Kidney (tissue), 13 donors: ENCODE measurements at regions not wholly inside any gene's neighbourhood (a gene's known extent, or its start where the extent isn't known, plus 50 kb on each side); places are given as distances from the start of the nearest gene placed in this dataset.
"Not testable (repeated sequence)": the region's sequence is repeated elsewhere in the genome, so short reads cannot be mapped to it uniquely, and the experiment has no call there.

ENCODE experiments used
- DNase-seq, 5 donors: peaks; one replicate each; pipeline ENCODE4 v3.0.0-alpha.2; 2013 to 2020
- FAIRE-seq: peaks from 2 replicates; lab custom pipeline; 2012; peaks lifted over from hg19 to GRCh38; lab: Jason Lieb, UNC
- H3K27ac ChIP-seq, 2 donors: one replicate each; pipeline ENCODE4 v1.7.0; 2013; ENCODE audit warnings: low read depth in 2 of 2, low read length in 2 of 2, inconsistent platforms in 1 of 2
- H3K27me3 ChIP-seq: one replicate; pipeline ENCODE4 v1.7.1; 2013; ENCODE audit warnings: low read length, inconsistent platforms; ENCODE audit not compliant: control insufficient read depth, insufficient read depth
- H3K36me3 ChIP-seq, 3 donors: one replicate each; pipeline versions ENCODE4 v1.7.0 to v1.7.1; 2013; ENCODE audit warnings: low read length in 3 of 3, control low read depth in 1 of 3, inconsistent platforms in 1 of 3; ENCODE audit not compliant: insufficient read depth in 3 of 3, control insufficient read depth in 2 of 3
- H3K4me1 ChIP-seq, 3 donors: one replicate each; pipeline versions ENCODE4 v1.7.0 to v1.7.1; 2013; ENCODE audit warnings: low read length in 3 of 3, inconsistent platforms in 1 of 3, low read depth in 1 of 3; ENCODE audit not compliant: control insufficient read depth in 2 of 3, insufficient read depth in 2 of 3
- H3K4me3 ChIP-seq, 3 donors: one replicate each; pipeline versions ENCODE4 v1.7.0 to v1.8.1; 2013; ENCODE audit warnings: low read length in 3 of 3, control low read depth in 1 of 3, inconsistent platforms in 1 of 3
- H3K9ac ChIP-seq, 3 donors: one replicate each; pipeline versions ENCODE4 v1.7.0 to v1.7.1; 2013; ENCODE audit warnings: low read length in 3 of 3, control low read depth in 1 of 3, inconsistent platforms in 1 of 3
- H3K9me3 ChIP-seq, 3 donors: one replicate each; pipeline versions ENCODE4 v1.7.0 to v1.7.1; 2013; ENCODE audit warnings: low read length in 3 of 3, control low read depth in 1 of 3, inconsistent platforms in 1 of 3; ENCODE audit not compliant: control insufficient read depth in 2 of 3, insufficient read depth in 1 of 3
- CTCF ChIP-seq: IDR thresholded peaks from 3 replicates; pipeline ENCODE4 v1.5.1; 2012; ENCODE audit warnings: mild to moderate bottlenecking, moderate library complexity, borderline replicate concordance; ENCODE audit not compliant: insufficient read depth; ENCODE audit errors: extremely low read depth
- intact Hi-C: fragments of 100-400 bp; cut with DNase I; formaldehyde crosslinking; loops from one replicate; pipeline ENCODE4 v1.11.1; 2022
- donor health status: control.
- donor health status: control.
- donor health status: control.
- donor health status: control.
- donor health status: control.
- donor health status: DM: yes; HTN: yes; CAD: no.
- donor health status: Normal renal cell carcinoma (clear cell type).

GRCh38 chrX:140633105-140633504 is 76.5 kb upstream of the LINC00632 start:
- FAIRE-seq, intact Hi-C loops, H3K4me1 ChIP-seq, H3K27ac ChIP-seq, H3K9ac ChIP-seq, H3K36me3 ChIP-seq, H3K9me3 ChIP-seq, H3K4me3 ChIP-seq, H3K27me3 ChIP-seq: not testable (repeated sequence)
- DNase-seq = peak in 1 of 5 donors; percentile 32

- H3K27me3 ChIP-seq = no peaks in the 10 kb centered on the region
- no peaks in the 10 kb centered on the region for H3K36me3 ChIP-seq
- no peaks in the 10 kb centered on the region for H3K9me3 ChIP-seq
- no peak overlapping the region for H3K4me3 ChIP-seq
- intact Hi-C loops = no loop called here
- DNase-seq (no peak), FAIRE-seq (no peak)
- no peaks in the 10 kb centered on the region for H3K4me1 ChIP-seq
- no peak for TF ChIP-seq CTCF
- H3K9ac ChIP-seq = no peak overlapping the region
- H3K27ac ChIP-seq = no peak overlapping the region
These were observed 101.4 kb upstream of the LINC00632 start for GRCh38 chrX:140608111-140608510.

GRCh38 chrX:140602140-140602539 is 97.3 kb upstream of the SOX3 start:
- intact Hi-C loops = no loop called here
- DNase-seq = no peak
- peak; percentile 68 for FAIRE-seq
- H3K27me3 ChIP-seq = no peaks in the 10 kb centered on the region
- no peak overlapping the region for H3K4me3 ChIP-seq
- H3K4me1 ChIP-seq = no peaks in the 10 kb centered on the region
- H3K27ac ChIP-seq = no peak overlapping the region
- no peak for TF ChIP-seq CTCF
- no peak overlapping the region for H3K9ac ChIP-seq
- H3K36me3 ChIP-seq = no peaks in the 10 kb centered on the region
- no peaks in the 10 kb centered on the region for H3K9me3 ChIP-seq

GRCh38 chrX:140599851-140600250 is 95.0 kb upstream of the SOX3 start:
- no peak for FAIRE-seq
- no peaks in the 10 kb centered on the region for H3K9me3 ChIP-seq
- H3K9ac ChIP-seq = no peak overlapping the region
- no peaks in the 10 kb centered on the region for H3K27me3 ChIP-seq
- DNase-seq = no peak
- H3K36me3 ChIP-seq = no peaks in the 10 kb centered on the region
- no peak overlapping the region for H3K4me3 ChIP-seq
- no peak for TF ChIP-seq CTCF
- H3K27ac ChIP-seq = no peak overlapping the region
- intact Hi-C loops = no loop called here
- no peaks in the 10 kb centered on the region for H3K4me1 ChIP-seq
